ENCODE measurements at regions not wholly inside any gene's neighbourhood (a gene's known extent, or its start where the extent isn't known, plus 50 kb on each side); places are given as distances from the start of the nearest gene placed in this dataset.

GRCh38 chr6:95935736-95936135, 80.0 kb upstream of the FUT9 start:
- TF ChIP-seq, protein P1, sequence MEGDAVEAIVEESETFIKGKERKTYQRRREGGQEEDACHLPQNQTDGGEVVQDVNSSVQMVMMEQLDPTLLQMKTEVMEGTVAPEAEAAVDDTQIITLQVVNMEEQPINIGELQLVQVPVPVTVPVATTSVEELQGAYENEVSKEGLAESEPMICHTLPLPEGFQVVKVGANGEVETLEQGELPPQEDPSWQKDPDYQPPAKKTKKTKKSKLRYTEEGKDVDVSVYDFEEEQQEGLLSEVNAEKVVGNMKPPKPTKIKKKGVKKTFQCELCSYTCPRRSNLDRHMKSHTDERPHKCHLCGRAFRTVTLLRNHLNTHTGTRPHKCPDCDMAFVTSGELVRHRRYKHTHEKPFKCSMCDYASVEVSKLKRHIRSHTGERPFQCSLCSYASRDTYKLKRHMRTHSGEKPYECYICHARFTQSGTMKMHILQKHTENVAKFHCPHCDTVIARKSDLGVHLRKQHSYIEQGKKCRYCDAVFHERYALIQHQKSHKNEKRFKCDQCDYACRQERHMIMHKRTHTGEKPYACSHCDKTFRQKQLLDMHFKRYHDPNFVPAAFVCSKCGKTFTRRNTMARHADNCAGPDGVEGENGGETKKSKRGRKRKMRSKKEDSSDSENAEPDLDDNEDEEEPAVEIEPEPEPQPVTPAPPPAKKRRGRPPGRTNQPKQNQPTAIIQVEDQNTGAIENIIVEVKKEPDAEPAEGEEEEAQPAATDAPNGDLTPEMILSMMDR (IDR thresholded peaks at IDR 0.05): no peak
- TF ChIP-seq SIN3A (IDR thresholded peaks at IDR 0.05; ENCODE audit: borderline replicate concordance, insufficient read depth, low read depth, low read length) (no peak), REST (IDR thresholded peaks at IDR 0.05; ENCODE audit: insufficient read depth in 1 of 2, low read depth in 2 of 2, low read length in 1 of 2) (no peak), POLR2AphosphoS5 (IDR thresholded peaks at IDR 0.05; ENCODE audit: low read depth, low read length) (no peak), TCF7L2 (IDR thresholded peaks at IDR 0.05; ENCODE audit: low read depth, low read length) (no peak)

All from Panc1 (cell line).